B cell (primary cell): ENCODE measurements at regions not wholly inside any gene's neighbourhood (a gene's known extent, or its start where the extent isn't known, plus 50 kb on each side); places are given as distances from the start of the nearest gene placed in this dataset.

Experiments used
- EZH2 ChIP-seq: IDR thresholded peaks from 2 replicates; pipeline ENCODE4 v1.6.1; 2012; ENCODE audit warnings: borderline replicate concordance, low read depth, mild to moderate bottlenecking, moderate library complexity, low read length; ENCODE audit not compliant: insufficient read depth, poor library complexity, severe bottlenecking
- TF ChIP-seq, protein P1 (sequence below): fragments of 200-600 bp; IDR thresholded peaks from one replicate; pipeline ENCODE4 v1.8.0; 2022; ENCODE audit warnings: antibody characterized with exemption, mild to moderate bottlenecking

GRCh38 chr20:47934761-47935160, 149.5 kb upstream of the SULF2 start:
- TF ChIP-seq, protein P1, sequence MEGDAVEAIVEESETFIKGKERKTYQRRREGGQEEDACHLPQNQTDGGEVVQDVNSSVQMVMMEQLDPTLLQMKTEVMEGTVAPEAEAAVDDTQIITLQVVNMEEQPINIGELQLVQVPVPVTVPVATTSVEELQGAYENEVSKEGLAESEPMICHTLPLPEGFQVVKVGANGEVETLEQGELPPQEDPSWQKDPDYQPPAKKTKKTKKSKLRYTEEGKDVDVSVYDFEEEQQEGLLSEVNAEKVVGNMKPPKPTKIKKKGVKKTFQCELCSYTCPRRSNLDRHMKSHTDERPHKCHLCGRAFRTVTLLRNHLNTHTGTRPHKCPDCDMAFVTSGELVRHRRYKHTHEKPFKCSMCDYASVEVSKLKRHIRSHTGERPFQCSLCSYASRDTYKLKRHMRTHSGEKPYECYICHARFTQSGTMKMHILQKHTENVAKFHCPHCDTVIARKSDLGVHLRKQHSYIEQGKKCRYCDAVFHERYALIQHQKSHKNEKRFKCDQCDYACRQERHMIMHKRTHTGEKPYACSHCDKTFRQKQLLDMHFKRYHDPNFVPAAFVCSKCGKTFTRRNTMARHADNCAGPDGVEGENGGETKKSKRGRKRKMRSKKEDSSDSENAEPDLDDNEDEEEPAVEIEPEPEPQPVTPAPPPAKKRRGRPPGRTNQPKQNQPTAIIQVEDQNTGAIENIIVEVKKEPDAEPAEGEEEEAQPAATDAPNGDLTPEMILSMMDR, result no peak
- no peak for TF ChIP-seq EZH2
